ENCODE measurements at regions not wholly inside any gene's neighbourhood (a gene's known extent, or its start where the extent isn't known, plus 50 kb on each side); places are given as distances from the start of the nearest gene placed in this dataset.

DNA sequence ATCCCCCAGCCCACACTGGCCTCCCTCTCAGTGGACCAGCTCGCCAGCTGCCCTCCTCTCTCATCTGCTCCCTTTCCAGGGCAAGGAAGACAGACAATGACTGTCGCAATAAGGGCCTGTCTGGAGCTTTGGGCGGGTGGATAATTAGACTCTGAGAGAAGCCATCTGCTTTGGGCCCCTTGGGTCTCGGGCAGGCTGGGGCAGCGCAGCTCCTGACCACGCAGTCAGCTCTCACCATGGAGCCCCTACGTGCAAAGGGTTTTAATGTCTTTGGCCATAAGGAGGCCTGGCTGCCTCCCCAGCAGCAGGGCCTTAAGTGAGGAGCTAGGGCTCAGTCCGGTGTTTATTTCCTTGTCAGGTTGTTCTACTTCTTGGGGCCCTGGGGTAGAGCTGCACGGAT is 153.9 kb downstream of the CHST1 start:
- TF ChIP-seq, protein P1, sequence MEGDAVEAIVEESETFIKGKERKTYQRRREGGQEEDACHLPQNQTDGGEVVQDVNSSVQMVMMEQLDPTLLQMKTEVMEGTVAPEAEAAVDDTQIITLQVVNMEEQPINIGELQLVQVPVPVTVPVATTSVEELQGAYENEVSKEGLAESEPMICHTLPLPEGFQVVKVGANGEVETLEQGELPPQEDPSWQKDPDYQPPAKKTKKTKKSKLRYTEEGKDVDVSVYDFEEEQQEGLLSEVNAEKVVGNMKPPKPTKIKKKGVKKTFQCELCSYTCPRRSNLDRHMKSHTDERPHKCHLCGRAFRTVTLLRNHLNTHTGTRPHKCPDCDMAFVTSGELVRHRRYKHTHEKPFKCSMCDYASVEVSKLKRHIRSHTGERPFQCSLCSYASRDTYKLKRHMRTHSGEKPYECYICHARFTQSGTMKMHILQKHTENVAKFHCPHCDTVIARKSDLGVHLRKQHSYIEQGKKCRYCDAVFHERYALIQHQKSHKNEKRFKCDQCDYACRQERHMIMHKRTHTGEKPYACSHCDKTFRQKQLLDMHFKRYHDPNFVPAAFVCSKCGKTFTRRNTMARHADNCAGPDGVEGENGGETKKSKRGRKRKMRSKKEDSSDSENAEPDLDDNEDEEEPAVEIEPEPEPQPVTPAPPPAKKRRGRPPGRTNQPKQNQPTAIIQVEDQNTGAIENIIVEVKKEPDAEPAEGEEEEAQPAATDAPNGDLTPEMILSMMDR (IDR thresholded peaks at IDR 0.05): no peak
- TF ChIP-seq EZH2 (IDR thresholded peaks at IDR 0.05): no peak

All from neural progenitor cell (in vitro differentiated cells).